HG02943 (cell line): ENCODE measurements at regions not wholly inside any gene's neighbourhood (a gene's known extent, or its start where the extent isn't known, plus 50 kb on each side); places are given as distances from the start of the nearest gene placed in this dataset.
"Not testable (repeated sequence)": the region's sequence is repeated elsewhere in the genome, so short reads cannot be mapped to it uniquely, and the experiment has no call there.

Source experiments
- ATAC-seq: cut with Tn5 transposase; IDR thresholded peaks from one replicate; pipeline ENCODE4 v1.9.1; 2021; ENCODE audit warnings: mild to moderate bottlenecking, low read depth, moderate library complexity; ENCODE audit not compliant: unreplicated experiment

- no peak for ATAC-seq
These were observed 705.1 kb downstream of the XPNPEP1 start for GRCh38 chr10:109218207-109218606.

- ATAC-seq = no peak
These were observed 707.8 kb downstream of the XPNPEP1 start for GRCh38 chr10:109215291-109216075.

GRCh38 chr10:109214891-109215290 lies 708.4 kb downstream of the XPNPEP1 start:
- not testable (repeated sequence) for ATAC-seq

GRCh38 chr10:109207361-109207760 lies 716.0 kb downstream of the XPNPEP1 start:
- no peak for ATAC-seq

GRCh38 chr10:109205929-109206585 lies 717.3 kb downstream of the XPNPEP1 start:
- ATAC-seq = no peak

- ATAC-seq = no peak
These were observed 719.5 kb downstream of the XPNPEP1 start for GRCh38 chr10:109203646-109204353.

GRCh38 chr10:109202111-109202510 lies 721.2 kb downstream of the XPNPEP1 start:
- no peak for ATAC-seq

GRCh38 chr10:109200646-109201045 lies 722.7 kb downstream of the XPNPEP1 start:
- no peak for ATAC-seq

GRCh38 chr10:109191823-109192222 lies 731.5 kb downstream of the XPNPEP1 start:
- ATAC-seq = no peak

GRCh38 chr10:109191341-109191740 lies 732.0 kb downstream of the XPNPEP1 start:
- ATAC-seq = no peak

- ATAC-seq = no peak
These were observed 735.6 kb downstream of the XPNPEP1 start for GRCh38 chr10:109187677-109188076.

- no peak for ATAC-seq
These were observed 739.9 kb downstream of the XPNPEP1 start for GRCh38 chr10:109183366-109183765.

- ATAC-seq = no peak
These were observed 744.7 kb downstream of the XPNPEP1 start for GRCh38 chr10:109178591-109178990.

GRCh38 chr10:109174526-109174925 lies 748.8 kb downstream of the XPNPEP1 start:
- ATAC-seq = no peak

GRCh38 chr10:109173937-109174336 lies 749.4 kb downstream of the XPNPEP1 start:
- no peak for ATAC-seq

GRCh38 chr10:109173121-109173520 lies 750.2 kb downstream of the XPNPEP1 start:
- ATAC-seq = no peak

- no peak for ATAC-seq
These were observed 756.4 kb downstream of the XPNPEP1 start for GRCh38 chr10:109166935-109167334.

GRCh38 chr10:109159351-109159750 lies 764.0 kb downstream of the XPNPEP1 start:
- ATAC-seq = no peak

- ATAC-seq = no peak
These were observed 766.9 kb downstream of the XPNPEP1 start for GRCh38 chr10:109156396-109156795.

- ATAC-seq = no peak
These were observed 773.5 kb downstream of the XPNPEP1 start for GRCh38 chr10:109149666-109150350.

GRCh38 chr10:109127363-109127762 lies 795.9 kb downstream of the XPNPEP1 start:
- ATAC-seq = no peak
